A673 (cell line): ENCODE measurements at regions not wholly inside any gene's neighbourhood (a gene's known extent, or its start where the extent isn't known, plus 50 kb on each side); places are given as distances from the start of the nearest gene placed in this dataset.

Experiments used
- EZH2 ChIP-seq: fragments of 200-600 bp; sonication (generic); IDR thresholded peaks from 2 replicates; pipeline ENCODE4 v1.6.1; 2017; ENCODE audit warnings: borderline replicate concordance, low read depth, mild to moderate bottlenecking, mixed read lengths, antibody characterized with exemption, low read length; ENCODE audit not compliant: poor library complexity, severe bottlenecking
- TF ChIP-seq, protein P1 (sequence below): fragments of 300-800, 200-600 bp; sonication (generic); conservative IDR thresholded peaks from 2 replicates; pipeline ENCODE4 v1.5.1; 2017; ENCODE audit warnings: low read depth, mild to moderate bottlenecking, antibody characterized with exemption, low read length, moderate library complexity, mixed read lengths

DNA sequence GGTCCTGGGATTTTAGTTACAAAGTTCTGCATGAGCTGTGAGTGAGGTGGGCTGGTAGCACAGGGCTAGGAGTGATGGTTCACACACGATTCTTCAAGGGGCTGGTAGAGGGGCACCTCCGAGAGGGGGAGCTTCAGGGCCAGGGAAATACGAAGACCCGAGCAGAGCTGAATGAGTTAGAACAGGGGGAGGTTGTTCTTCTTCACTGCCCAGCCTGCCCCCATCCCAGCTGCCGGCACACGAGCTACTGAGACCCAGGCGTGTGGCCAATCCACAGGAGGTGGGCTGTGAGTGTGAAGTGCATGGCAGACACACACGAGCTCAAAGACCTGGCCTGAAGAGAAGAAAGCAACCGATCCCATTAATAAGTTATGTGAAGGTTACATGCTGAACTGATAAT lies 256.2 kb upstream of the ZNF32 start:
- TF ChIP-seq, protein P1, sequence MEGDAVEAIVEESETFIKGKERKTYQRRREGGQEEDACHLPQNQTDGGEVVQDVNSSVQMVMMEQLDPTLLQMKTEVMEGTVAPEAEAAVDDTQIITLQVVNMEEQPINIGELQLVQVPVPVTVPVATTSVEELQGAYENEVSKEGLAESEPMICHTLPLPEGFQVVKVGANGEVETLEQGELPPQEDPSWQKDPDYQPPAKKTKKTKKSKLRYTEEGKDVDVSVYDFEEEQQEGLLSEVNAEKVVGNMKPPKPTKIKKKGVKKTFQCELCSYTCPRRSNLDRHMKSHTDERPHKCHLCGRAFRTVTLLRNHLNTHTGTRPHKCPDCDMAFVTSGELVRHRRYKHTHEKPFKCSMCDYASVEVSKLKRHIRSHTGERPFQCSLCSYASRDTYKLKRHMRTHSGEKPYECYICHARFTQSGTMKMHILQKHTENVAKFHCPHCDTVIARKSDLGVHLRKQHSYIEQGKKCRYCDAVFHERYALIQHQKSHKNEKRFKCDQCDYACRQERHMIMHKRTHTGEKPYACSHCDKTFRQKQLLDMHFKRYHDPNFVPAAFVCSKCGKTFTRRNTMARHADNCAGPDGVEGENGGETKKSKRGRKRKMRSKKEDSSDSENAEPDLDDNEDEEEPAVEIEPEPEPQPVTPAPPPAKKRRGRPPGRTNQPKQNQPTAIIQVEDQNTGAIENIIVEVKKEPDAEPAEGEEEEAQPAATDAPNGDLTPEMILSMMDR = no peak
- TF ChIP-seq EZH2 = no peak
